ENCODE measurements at regions not wholly inside any gene's neighbourhood (a gene's known extent, or its start where the extent isn't known, plus 50 kb on each side); places are given as distances from the start of the nearest gene placed in this dataset.

DNA sequence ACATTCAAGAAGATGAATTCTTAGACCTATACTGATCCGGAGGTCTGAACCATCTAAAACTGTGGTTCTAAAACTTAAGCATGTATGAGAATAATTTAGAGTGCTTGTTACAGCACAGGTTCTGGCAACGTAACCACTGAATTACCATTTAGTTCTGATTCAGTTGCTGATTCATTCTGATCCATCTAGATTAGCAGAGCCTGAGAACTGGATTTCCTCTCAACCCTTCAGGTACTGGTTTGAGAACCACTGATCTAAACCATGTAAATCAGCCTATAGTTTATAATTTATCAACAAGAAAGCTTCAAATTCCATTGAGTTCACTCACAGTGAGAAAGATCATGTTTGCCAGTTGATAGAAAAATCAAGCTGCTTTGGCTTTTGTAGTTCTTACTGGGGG, 1001.1 kb upstream of the EPHA6 start:
- TF ChIP-seq, protein P1, sequence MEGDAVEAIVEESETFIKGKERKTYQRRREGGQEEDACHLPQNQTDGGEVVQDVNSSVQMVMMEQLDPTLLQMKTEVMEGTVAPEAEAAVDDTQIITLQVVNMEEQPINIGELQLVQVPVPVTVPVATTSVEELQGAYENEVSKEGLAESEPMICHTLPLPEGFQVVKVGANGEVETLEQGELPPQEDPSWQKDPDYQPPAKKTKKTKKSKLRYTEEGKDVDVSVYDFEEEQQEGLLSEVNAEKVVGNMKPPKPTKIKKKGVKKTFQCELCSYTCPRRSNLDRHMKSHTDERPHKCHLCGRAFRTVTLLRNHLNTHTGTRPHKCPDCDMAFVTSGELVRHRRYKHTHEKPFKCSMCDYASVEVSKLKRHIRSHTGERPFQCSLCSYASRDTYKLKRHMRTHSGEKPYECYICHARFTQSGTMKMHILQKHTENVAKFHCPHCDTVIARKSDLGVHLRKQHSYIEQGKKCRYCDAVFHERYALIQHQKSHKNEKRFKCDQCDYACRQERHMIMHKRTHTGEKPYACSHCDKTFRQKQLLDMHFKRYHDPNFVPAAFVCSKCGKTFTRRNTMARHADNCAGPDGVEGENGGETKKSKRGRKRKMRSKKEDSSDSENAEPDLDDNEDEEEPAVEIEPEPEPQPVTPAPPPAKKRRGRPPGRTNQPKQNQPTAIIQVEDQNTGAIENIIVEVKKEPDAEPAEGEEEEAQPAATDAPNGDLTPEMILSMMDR (IDR thresholded peaks at IDR 0.05): no peak
- no peak for TF ChIP-seq POLR2A (IDR thresholded peaks at IDR 0.05)
